ENCODE measurements at regions not wholly inside any gene's neighbourhood (a gene's known extent, or its start where the extent isn't known, plus 50 kb on each side); places are given as distances from the start of the nearest gene placed in this dataset.

DNA sequence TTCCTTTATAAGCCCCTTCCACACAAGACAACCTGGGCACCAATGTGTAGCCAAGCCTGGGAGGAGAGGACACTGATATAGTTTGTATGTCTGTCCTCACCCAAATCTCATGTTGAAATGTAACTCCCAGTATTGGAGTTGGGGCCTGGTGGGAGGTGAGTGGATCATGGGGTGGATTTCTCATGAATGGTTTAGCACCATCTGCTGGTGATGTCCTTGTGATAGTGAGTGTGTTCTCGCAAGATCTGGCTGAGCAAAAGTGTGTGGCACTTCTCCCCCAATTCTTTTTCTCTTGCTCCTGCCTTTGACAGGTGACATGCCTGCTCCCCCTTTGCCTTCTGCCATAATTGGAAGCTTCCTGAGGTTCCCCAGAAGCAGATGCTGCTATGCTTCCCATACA is 135.8 kb downstream of the USP31 start:
- peak; percentile 33; the same call in 1 of the 2 replicates for TF ChIP-seq CTCF (IDR thresholded peaks at IDR 0.05)

- TF ChIP-seq CTCF (IDR thresholded peaks at IDR 0.05): no peak
These were observed 140.2 kb downstream of the USP31 start for GRCh38 chr16:23009075-23009474.

- no peak for TF ChIP-seq CTCF (IDR thresholded peaks at IDR 0.05)
These were observed 141.2 kb downstream of the USP31 start for GRCh38 chr16:23008041-23008440.

- no peak for TF ChIP-seq CTCF (IDR thresholded peaks at IDR 0.05)
These were observed 142.9 kb downstream of the USP31 start for GRCh38 chr16:23006380-23006779.

- TF ChIP-seq CTCF (IDR thresholded peaks at IDR 0.05): no peak
These were observed 143.3 kb downstream of the USP31 start for GRCh38 chr16:23005951-23006350.

GRCh38 chr16:22989598-22989997 is 159.7 kb downstream of the USP31 start:
- no peak for TF ChIP-seq CTCF (IDR thresholded peaks at IDR 0.05)

GRCh38 chr16:22983614-22984013 is 165.6 kb downstream of the USP31 start:
- no peak for TF ChIP-seq CTCF (IDR thresholded peaks at IDR 0.05)

DNA sequence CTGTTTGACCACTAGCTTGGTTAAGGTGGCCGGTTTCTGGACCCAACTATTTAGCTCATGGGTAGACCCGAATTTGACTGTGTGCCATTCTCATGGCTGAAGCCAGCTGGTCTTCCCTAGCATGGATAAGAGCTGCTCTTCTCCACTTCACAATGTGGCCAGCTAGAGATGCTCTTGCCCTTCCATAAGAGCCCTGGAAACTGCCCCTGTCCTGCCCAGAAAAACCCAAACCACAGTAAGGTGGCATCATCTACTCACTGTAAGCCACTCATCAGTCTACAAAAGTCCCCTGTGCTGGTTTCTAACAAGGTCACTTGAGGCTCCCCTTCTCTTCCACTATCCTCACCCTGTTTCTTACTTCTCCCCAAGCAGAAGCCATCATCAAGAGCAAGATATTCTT is 165.1 kb downstream of the HS3ST2 start:
- TF ChIP-seq CTCF (IDR thresholded peaks at IDR 0.05): no peak

All from LNCAP (cell line).